Gastrocnemius medialis (tissue), 4 donors: ENCODE measurements at regions not wholly inside any gene's neighbourhood (a gene's known extent, or its start where the extent isn't known, plus 50 kb on each side); places are given as distances from the start of the nearest gene placed in this dataset.

Experiments
- ATAC-seq, 2 donors: fragments of 150-250 bp; one replicate each; pipeline ENCODE4 v1.9.1; 2016
- DNase-seq, 2 donors: peaks; one replicate each; pipeline ENCODE4 v3.0.0-alpha.2; 2019
- H3K27ac ChIP-seq, 4 donors: fragments of 200-600 bp; sonication (generic); 1 replicate in 1 of 4; 2 replicates in 3 of 4; pipeline ENCODE4 v1.5.1; 2016 to 2018; ENCODE audit warnings: mild to moderate bottlenecking in 2 of 4, moderate library complexity in 1 of 4
- H3K27me3 ChIP-seq, 3 donors: fragments of 200-600 bp; sonication (generic) in 2 of 3; 1 replicate in 1 of 3; 2 replicates in 2 of 3; pipeline versions ENCODE4 v1.5.1 to v1.6.0; 2016 to 2019; ENCODE audit warnings: mild to moderate bottlenecking in 1 of 3, moderate library complexity in 1 of 3
- H3K36me3 ChIP-seq, 2 donors: fragments of 200-600 bp; sonication (generic) in 1 of 2; one replicate each; pipeline ENCODE4 v1.5.1; 2017 to 2018
- H3K4me1 ChIP-seq, 2 donors: fragments of 200-600 bp; sonication (generic) in 1 of 2; one replicate each; pipeline ENCODE4 v1.5.1; 2016 to 2017; ENCODE audit warnings: mild to moderate bottlenecking in 2 of 2
- H3K4me3 ChIP-seq, 4 donors: fragments of 200-600 bp; sonication (generic) in 3 of 4; 1 replicate in 1 of 4; 2 replicates in 3 of 4; pipeline ENCODE4 v1.5.1; 2016 to 2019; ENCODE audit warnings: mild to moderate bottlenecking in 2 of 4
- H3K9me3 ChIP-seq, 3 donors: fragments of 200-600 bp; sonication (generic) in 2 of 3; 1 replicate in 1 of 3; 2 replicates in 2 of 3; pipeline ENCODE4 v1.5.1; 2016 to 2019
- POLR2A ChIP-seq, 2 donors: fragments of 450-650 bp; IDR thresholded peaks; one replicate each; pipeline ENCODE4 v1.6.1; 2017; ENCODE audit warnings: antibody characterized with exemption in 2 of 2, mild to moderate bottlenecking in 2 of 2, moderate library complexity in 2 of 2
- in situ Hi-C, 4 donors: fragments of 200-750 bp; cut with MboI; loops; one replicate each; pipeline versions ENCODE4 v1.15.0 to v1.8.0; 2017; ENCODE audit warnings: low sequenced_read_pairs in 4 of 4
- intact Hi-C: fragments of 100-400 bp; cut with DNase I; formaldehyde crosslinking; loops from one replicate; pipeline ENCODE4 v1.15.1; 2023; ENCODE audit warnings: low total_unique reads
- TF ChIP-seq, protein P1 (sequence below), 5 experiments: fragments of 450-650 bp in 3 of 5; fragments of 200-600 bp in 2 of 5; sonication (generic) in 2 of 5; IDR thresholded peaks in 4 of 5; conservative IDR thresholded peaks in 1 of 5; 1 replicate in 4 of 5; 2 replicates in 1 of 5; pipeline ENCODE4 v1.5.1; 2016 to 2019; ENCODE audit warnings: antibody characterized with exemption in 5 of 5, mild to moderate bottlenecking in 3 of 5, moderate library complexity in 3 of 5

DNA sequence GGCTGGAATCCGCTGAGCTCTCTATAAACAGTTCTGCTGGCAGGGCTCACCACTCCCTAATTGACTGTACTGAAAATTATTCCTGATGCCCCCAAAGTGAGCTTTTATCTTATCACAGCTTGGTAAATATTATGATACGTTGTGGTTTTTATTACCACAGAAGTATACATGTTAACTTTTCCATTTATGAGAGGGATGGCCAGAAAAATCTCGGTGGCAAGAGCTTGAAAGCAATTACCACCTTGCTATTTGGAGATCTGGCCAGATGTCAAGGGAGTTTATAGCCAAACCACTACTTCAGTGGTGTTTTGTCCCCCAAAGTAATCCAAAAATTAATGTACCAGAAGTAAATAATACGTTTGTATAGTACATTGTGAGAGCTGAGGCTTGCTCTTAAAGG is 75.4 kb upstream of the RCN1 start:
- in situ Hi-C loops = no loop called here
- no peak for TF ChIP-seq POLR2A (IDR thresholded peaks at IDR 0.05)
- TF ChIP-seq, protein P1, sequence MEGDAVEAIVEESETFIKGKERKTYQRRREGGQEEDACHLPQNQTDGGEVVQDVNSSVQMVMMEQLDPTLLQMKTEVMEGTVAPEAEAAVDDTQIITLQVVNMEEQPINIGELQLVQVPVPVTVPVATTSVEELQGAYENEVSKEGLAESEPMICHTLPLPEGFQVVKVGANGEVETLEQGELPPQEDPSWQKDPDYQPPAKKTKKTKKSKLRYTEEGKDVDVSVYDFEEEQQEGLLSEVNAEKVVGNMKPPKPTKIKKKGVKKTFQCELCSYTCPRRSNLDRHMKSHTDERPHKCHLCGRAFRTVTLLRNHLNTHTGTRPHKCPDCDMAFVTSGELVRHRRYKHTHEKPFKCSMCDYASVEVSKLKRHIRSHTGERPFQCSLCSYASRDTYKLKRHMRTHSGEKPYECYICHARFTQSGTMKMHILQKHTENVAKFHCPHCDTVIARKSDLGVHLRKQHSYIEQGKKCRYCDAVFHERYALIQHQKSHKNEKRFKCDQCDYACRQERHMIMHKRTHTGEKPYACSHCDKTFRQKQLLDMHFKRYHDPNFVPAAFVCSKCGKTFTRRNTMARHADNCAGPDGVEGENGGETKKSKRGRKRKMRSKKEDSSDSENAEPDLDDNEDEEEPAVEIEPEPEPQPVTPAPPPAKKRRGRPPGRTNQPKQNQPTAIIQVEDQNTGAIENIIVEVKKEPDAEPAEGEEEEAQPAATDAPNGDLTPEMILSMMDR (IDR thresholded peaks at IDR 0.05 in 4 of 5, conservative IDR thresholded peaks at IDR 0.05 in 1 of 5) = no peak
- no peaks in the 10 kb centered on the region for H3K36me3 ChIP-seq
- DNase-seq (no peak), ATAC-seq (no peak)
- no peaks in the 10 kb centered on the region for H3K9me3 ChIP-seq
- no peak overlapping the region for H3K4me3 ChIP-seq
- H3K27ac ChIP-seq = no peak overlapping the region
- no peaks in the 10 kb centered on the region for H3K4me1 ChIP-seq
- peaks cover 0 to 7% (median 0%) of the 10 kb centered on the region in 3 donors for H3K27me3 ChIP-seq
- intact Hi-C loops = no loop called here

DNA sequence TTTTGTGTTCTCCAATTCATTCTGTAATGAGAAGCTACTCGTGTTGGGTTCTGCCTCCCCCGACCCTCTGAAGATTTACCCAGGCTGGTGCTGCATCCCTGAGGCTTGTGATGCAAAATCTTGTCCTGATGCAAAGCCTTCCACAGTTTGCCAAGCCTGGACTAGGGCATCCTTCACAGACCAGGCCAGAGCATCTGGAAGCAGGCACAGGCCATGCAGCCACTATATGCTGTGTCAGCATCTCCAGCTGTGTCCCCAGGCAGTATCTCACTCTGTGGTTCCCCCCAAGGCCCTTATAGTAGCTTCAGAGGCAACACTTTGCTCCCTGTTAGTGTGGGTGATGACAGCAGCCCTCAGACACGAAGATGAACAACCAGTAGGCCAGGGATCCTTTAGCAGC is 77.3 kb upstream of the RCN1 start:
- no peak overlapping the region for H3K27ac ChIP-seq
- in situ Hi-C loops (no loop called here), intact Hi-C loops (no loop called here)
- H3K4me1 ChIP-seq = no peaks in the 10 kb centered on the region
- DNase-seq (no peak), ATAC-seq (no peak)
- no peak for TF ChIP-seq POLR2A (IDR thresholded peaks at IDR 0.05)
- TF ChIP-seq, protein P1 (IDR thresholded peaks at IDR 0.05 in 4 of 5, conservative IDR thresholded peaks at IDR 0.05 in 1 of 5) = no peak
- H3K27me3 ChIP-seq = peaks cover 0 to 11% (median 2%) of the 10 kb centered on the region in 3 donors
- no peaks in the 10 kb centered on the region for H3K9me3 ChIP-seq
- H3K36me3 ChIP-seq = no peaks in the 10 kb centered on the region
- H3K4me3 ChIP-seq = no peak overlapping the region

DNA sequence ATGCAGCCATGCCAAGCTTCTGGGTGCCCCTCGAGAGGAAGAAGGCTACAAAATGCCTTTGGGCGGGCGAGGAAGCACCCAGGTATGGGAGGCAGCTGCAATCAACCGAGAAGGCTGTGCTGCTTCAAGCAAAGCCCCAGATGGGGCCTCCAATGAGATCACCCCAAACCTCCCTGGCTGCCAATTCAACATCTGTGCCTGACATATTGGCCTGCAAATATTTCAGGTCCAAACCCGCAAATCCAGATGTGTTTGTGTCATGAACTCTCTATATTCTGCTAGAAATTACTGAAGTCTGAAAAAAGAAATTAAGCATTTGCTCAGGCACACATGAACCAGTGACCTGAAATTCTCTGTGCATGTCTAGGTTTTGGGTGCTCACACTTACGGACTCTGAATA is 78.8 kb upstream of the RCN1 start:
- H3K4me3 ChIP-seq = no peak overlapping the region
- no peaks in the 10 kb centered on the region for H3K36me3 ChIP-seq
- intact Hi-C loops (no loop called here), in situ Hi-C loops (no loop called here)
- H3K27ac ChIP-seq = no peak overlapping the region
- TF ChIP-seq, protein P1 (IDR thresholded peaks at IDR 0.05 in 4 of 5, conservative IDR thresholded peaks at IDR 0.05 in 1 of 5) = no peak
- no peak for TF ChIP-seq POLR2A (IDR thresholded peaks at IDR 0.05)
- no peak for ATAC-seq
- H3K4me1 ChIP-seq = no peaks in the 10 kb centered on the region
- no peak for DNase-seq
- H3K27me3 ChIP-seq = peaks cover 0 to 7% (median 2%) of the 10 kb centered on the region in 3 donors
- H3K9me3 ChIP-seq = no peaks in the 10 kb centered on the region

DNA sequence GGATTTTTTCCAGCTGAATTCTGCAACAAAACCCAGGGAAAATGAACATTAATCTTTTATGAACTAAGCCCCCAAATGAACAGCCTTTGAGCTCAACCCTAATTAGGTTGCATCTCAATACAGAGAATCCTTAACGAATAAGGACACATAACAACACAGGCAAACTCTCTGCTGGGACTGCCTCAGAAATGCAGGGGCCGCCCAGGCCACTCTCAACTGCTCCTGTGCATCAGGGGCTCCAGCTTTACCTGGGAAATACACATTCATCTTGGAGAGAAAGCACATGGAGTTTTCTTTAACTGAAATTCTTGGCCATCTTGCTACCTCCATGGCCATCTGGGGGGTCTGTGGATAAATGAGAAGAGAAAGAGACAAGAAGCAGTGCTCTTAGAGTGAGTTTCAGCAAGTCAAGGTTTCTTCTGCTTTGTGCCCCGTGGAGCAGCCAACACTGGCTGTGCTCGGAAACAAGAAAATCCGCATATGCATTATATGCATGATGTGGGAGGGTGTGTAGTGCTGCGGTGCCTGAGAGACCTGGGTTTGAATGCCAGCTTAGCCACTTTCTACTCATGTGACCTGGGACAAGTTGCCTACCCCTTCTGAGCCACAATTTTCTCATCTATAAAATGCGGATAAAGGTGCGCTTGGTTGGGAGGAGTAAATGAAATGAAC is 81.9 kb upstream of the RCN1 start:
- intact Hi-C loops (no loop called here), in situ Hi-C loops (no loop called here)
- H3K4me3 ChIP-seq = no peak overlapping the region
- H3K4me1 ChIP-seq = no peaks in the 10 kb centered on the region
- H3K36me3 ChIP-seq = no peaks in the 10 kb centered on the region
- TF ChIP-seq, protein P1 (IDR thresholded peaks at IDR 0.05 in 4 of 5, conservative IDR thresholded peaks at IDR 0.05 in 1 of 5) = no peak
- no peak for TF ChIP-seq POLR2A (IDR thresholded peaks at IDR 0.05)
- H3K9me3 ChIP-seq = no peaks in the 10 kb centered on the region
- ATAC-seq (no peak), DNase-seq (no peak)
- H3K27ac ChIP-seq = no peak overlapping the region
- peaks cover 0 to 10% (median 2%) of the 10 kb centered on the region in 3 donors for H3K27me3 ChIP-seq
